ENCODE measurements at regions not wholly inside any gene's neighbourhood (a gene's known extent, or its start where the extent isn't known, plus 50 kb on each side); places are given as distances from the start of the nearest gene placed in this dataset.
A peak's percentile ranks its signal among the peaks of the same experiment; 100 is the strongest.

GRCh38 chr6:135750081-135750480 is 101.4 kb upstream of the PDE7B start:
- Histone ChIP-seq H3K27me3 (no peaks in the 10 kb centered on the region), H3K36me3 (replicated peaks in 1 of 2; ENCODE audit: insufficient read depth in 1 of 2, low read depth in 2 of 2) (no peaks in the 10 kb centered on the region), H3K9me3 (no peaks in the 10 kb centered on the region), H3K4me1 (no peaks in the 10 kb centered on the region), H3K27ac (no peak overlapping the region), H3K4me3 (no peak overlapping the region)
- intact Hi-C loops (cut with DNase I) = no loop called here
- no peak for TF ChIP-seq POLR2A (IDR thresholded peaks at IDR 0.05)
- TF ChIP-seq CTCF (IDR thresholded peaks at IDR 0.05) = no peak
- 91 to 95% methylated on average over 1 of the region's 1 CpG for WGBS, 2 donors
- DNase-seq (no peak), ATAC-seq (no peak)

DNA sequence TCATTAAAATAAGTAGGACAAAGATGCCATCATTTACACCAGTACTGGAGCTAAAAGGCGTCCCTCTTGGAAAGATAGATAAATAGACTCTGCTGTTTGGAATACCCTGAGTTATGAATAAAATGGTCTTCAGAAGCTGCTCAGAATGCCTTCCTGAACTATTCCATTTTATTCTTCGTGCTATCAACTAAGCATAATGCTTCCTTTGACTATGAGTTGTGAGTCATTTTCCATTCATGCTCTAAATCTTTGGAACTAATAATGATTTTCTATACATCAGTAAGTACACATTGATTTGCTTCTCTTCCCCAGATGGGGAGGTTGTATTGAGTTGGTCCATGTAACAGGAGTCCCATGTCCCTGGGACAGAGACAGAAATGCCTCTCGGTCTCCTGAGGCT is 98.3 kb upstream of the PDE7B start:
- H3K4me1 ChIP-seq = no peaks in the 10 kb centered on the region
- intact Hi-C loops (cut with DNase I) = no loop called here
- no peaks in the 10 kb centered on the region for H3K9me3 ChIP-seq
- DNase-seq (no peak), ATAC-seq (no peak)
- no peak for TF ChIP-seq POLR2A (IDR thresholded peaks at IDR 0.05)
- TF ChIP-seq CTCF (IDR thresholded peaks at IDR 0.05) = no peak
- no peaks in the 10 kb centered on the region for H3K27me3 ChIP-seq
- WGBS, 2 donors = 81 to 82% methylated on average over 3 of the region's 3 CpGs
- no peaks in the 10 kb centered on the region for H3K36me3 ChIP-seq (replicated peaks in 1 of 2; ENCODE audit: insufficient read depth in 1 of 2, low read depth in 2 of 2)
- no peak overlapping the region for H3K4me3 ChIP-seq
- H3K27ac ChIP-seq = no peak overlapping the region

GRCh38 chr6:135759831-135760230 is 91.7 kb upstream of the PDE7B start:
- Histone ChIP-seq H3K4me3 (no peak overlapping the region), H3K36me3 (replicated peaks in 1 of 2; ENCODE audit: insufficient read depth in 1 of 2, low read depth in 2 of 2) (no peaks in the 10 kb centered on the region), H3K27me3 (no peaks in the 10 kb centered on the region), H3K4me1 (no peaks in the 10 kb centered on the region), H3K9me3 (no peaks in the 10 kb centered on the region), H3K27ac (no peak overlapping the region)
- DNase-seq (peak in 1 of 4 donors; percentile 19), ATAC-seq (no peak)
- WGBS, 2 donors = 77 to 93% methylated on average over 5 of the region's 5 CpGs
- intact Hi-C loops (cut with DNase I) = no loop called here
- TF ChIP-seq CTCF (IDR thresholded peaks at IDR 0.05) = peak in 1 of 7 experiments; percentile 41
- no peak for TF ChIP-seq POLR2A (IDR thresholded peaks at IDR 0.05)

GRCh38 chr6:135774006-135774405 is 77.5 kb upstream of the PDE7B start:
- 81 to 83% methylated on average over 1 of the region's 1 CpG for WGBS, 2 donors
- Histone ChIP-seq H3K4me1 (no peaks in the 10 kb centered on the region), H3K9me3 (no peaks in the 10 kb centered on the region), H3K36me3 (replicated peaks in 1 of 2; ENCODE audit: insufficient read depth in 1 of 2, low read depth in 2 of 2) (no peaks in the 10 kb centered on the region), H3K4me3 (no peak overlapping the region), H3K27me3 (no peaks in the 10 kb centered on the region), H3K27ac (no peak overlapping the region)
- DNase-seq (no peak), ATAC-seq (no peak)
- intact Hi-C loops (cut with DNase I) = no loop called here
- TF ChIP-seq CTCF (IDR thresholded peaks at IDR 0.05) = no peak

- Histone ChIP-seq H3K36me3 (replicated peaks in 1 of 2; ENCODE audit: insufficient read depth in 1 of 2, low read depth in 2 of 2) (no peaks in the 10 kb centered on the region), H3K9me3 (no peaks in the 10 kb centered on the region), H3K27me3 (no peaks in the 10 kb centered on the region), H3K4me1 (no peaks in the 10 kb centered on the region), H3K4me3 (no peak overlapping the region), H3K27ac (no peak overlapping the region)
- WGBS, 2 donors = 66 to 70% methylated on average over 2 of the region's 2 CpGs
- TF ChIP-seq CTCF (IDR thresholded peaks at IDR 0.05) (no peak), POLR2A (IDR thresholded peaks at IDR 0.05) (no peak)
- DNase-seq = no peak
- ATAC-seq = no peak
- intact Hi-C loops (cut with DNase I) = no loop called here
Observed at GRCh38 chr6:135779213-135779612, 72.3 kb upstream of the PDE7B start.

Data from body of pancreas (tissue), 4 donors.